GM13977 (cell line): ENCODE measurements at regions not wholly inside any gene's neighbourhood (a gene's known extent, or its start where the extent isn't known, plus 50 kb on each side); places are given as distances from the start of the nearest gene placed in this dataset.

ENCODE experiments used
- DNase-seq: peaks from one replicate; pipeline ENCODE4 v3.0.0; 2012; ENCODE audit warnings: low spot score
- CTCF ChIP-seq: IDR thresholded peaks from 2 replicates; pipeline ENCODE4 v1.5.1; 2012; ENCODE audit warnings: mild to moderate bottlenecking, control low read depth; ENCODE audit not compliant: insufficient read depth; ENCODE audit errors: extremely low read depth, missing control alignments
- in situ Hi-C: fragments of 300-500 bp; cut with MboI; formaldehyde crosslinking; loops from one replicate; pipeline ENCODE4 v1.12.0; 2022; ENCODE audit warnings: low sequenced_read_pairs, low pct_unique_long_range_greater_than_20kb, mixed read lengths, inconsistent platforms; ENCODE audit not compliant: unreplicated experiment

- DNase-seq = no peak
- no peak for TF ChIP-seq CTCF
- in situ Hi-C loops = no loop called here
These were observed 1017.9 kb downstream of the TBC1D22A start for GRCh38 chr22:47780281-47780875.

GRCh38 chr22:47779474-47779873, 1017.0 kb downstream of the TBC1D22A start:
- no peak for TF ChIP-seq CTCF
- no peak for DNase-seq
- in situ Hi-C loops = no loop called here

GRCh38 chr22:47778160-47778658, 1015.8 kb downstream of the TBC1D22A start:
- TF ChIP-seq CTCF = no peak
- no peak for DNase-seq
- in situ Hi-C loops = no loop called here

GRCh38 chr22:47777426-47777825, 1015.0 kb downstream of the TBC1D22A start:
- in situ Hi-C loops = no loop called here
- no peak for DNase-seq
- no peak for TF ChIP-seq CTCF

GRCh38 chr22:47776329-47776728, 1013.9 kb downstream of the TBC1D22A start:
- DNase-seq = no peak
- in situ Hi-C loops = no loop called here
- no peak for TF ChIP-seq CTCF

GRCh38 chr22:47775686-47776085, 1013.2 kb downstream of the TBC1D22A start:
- no peak for TF ChIP-seq CTCF
- no peak for DNase-seq
- in situ Hi-C loops = no loop called here
